OCI-LY3 (cell line): ENCODE measurements at regions not wholly inside any gene's neighbourhood (a gene's known extent, or its start where the extent isn't known, plus 50 kb on each side); places are given as distances from the start of the nearest gene placed in this dataset.
"Not testable (repeated sequence)": the region's sequence is repeated elsewhere in the genome, so short reads cannot be mapped to it uniquely, and the experiment has no call there.

Experiments
- EZH2phosphoT487 ChIP-seq: fragments of 200-600 bp; shearing (Covaris generic); IDR thresholded peaks from 2 replicates; pipeline ENCODE4 v1.6.1; 2018; ENCODE audit warnings: antibody characterized with exemption, mixed run types, low read depth
- TF ChIP-seq, protein P1 (sequence below): fragments of 200-600, 300-600 bp; sonication (generic); IDR thresholded peaks from 2 replicates; pipeline ENCODE4 v1.5.1; 2014; ENCODE audit warnings: antibody characterized with exemption, low read length, low read depth

DNA sequence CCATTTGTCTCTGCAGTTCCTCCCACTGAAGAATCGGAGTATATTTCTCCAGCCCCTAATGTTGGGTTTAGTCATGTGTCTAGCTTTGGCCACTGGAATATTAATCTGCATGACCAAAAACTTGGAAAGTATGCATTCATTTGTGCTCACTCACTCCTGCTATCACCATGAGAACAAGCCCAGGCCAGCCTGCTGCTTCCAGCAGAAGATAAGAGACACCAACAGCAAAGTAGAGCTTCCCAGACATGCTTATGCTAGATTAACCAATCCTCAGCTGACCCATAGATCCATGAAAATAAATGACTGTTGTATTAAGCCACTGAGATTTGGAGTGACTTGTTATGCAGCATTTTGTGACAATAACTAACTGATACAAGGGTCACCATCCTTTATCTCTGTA lies 108.8 kb downstream of the ART5 start:
- not testable (repeated sequence) for TF ChIP-seq EZH2phosphoT487
- TF ChIP-seq, protein P1, sequence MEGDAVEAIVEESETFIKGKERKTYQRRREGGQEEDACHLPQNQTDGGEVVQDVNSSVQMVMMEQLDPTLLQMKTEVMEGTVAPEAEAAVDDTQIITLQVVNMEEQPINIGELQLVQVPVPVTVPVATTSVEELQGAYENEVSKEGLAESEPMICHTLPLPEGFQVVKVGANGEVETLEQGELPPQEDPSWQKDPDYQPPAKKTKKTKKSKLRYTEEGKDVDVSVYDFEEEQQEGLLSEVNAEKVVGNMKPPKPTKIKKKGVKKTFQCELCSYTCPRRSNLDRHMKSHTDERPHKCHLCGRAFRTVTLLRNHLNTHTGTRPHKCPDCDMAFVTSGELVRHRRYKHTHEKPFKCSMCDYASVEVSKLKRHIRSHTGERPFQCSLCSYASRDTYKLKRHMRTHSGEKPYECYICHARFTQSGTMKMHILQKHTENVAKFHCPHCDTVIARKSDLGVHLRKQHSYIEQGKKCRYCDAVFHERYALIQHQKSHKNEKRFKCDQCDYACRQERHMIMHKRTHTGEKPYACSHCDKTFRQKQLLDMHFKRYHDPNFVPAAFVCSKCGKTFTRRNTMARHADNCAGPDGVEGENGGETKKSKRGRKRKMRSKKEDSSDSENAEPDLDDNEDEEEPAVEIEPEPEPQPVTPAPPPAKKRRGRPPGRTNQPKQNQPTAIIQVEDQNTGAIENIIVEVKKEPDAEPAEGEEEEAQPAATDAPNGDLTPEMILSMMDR = not testable (repeated sequence)
